Renal cortical epithelial cell (primary cell): ENCODE measurements at regions not wholly inside any gene's neighbourhood (a gene's known extent, or its start where the extent isn't known, plus 50 kb on each side); places are given as distances from the start of the nearest gene placed in this dataset.
"Not testable (repeated sequence)": the region's sequence is repeated elsewhere in the genome, so short reads cannot be mapped to it uniquely, and the experiment has no call there.

Experiments
- DNase-seq: peaks from one replicate; pipeline ENCODE4 v3.0.0-alpha.2; 2011; ENCODE audit warnings: low read depth

DNA sequence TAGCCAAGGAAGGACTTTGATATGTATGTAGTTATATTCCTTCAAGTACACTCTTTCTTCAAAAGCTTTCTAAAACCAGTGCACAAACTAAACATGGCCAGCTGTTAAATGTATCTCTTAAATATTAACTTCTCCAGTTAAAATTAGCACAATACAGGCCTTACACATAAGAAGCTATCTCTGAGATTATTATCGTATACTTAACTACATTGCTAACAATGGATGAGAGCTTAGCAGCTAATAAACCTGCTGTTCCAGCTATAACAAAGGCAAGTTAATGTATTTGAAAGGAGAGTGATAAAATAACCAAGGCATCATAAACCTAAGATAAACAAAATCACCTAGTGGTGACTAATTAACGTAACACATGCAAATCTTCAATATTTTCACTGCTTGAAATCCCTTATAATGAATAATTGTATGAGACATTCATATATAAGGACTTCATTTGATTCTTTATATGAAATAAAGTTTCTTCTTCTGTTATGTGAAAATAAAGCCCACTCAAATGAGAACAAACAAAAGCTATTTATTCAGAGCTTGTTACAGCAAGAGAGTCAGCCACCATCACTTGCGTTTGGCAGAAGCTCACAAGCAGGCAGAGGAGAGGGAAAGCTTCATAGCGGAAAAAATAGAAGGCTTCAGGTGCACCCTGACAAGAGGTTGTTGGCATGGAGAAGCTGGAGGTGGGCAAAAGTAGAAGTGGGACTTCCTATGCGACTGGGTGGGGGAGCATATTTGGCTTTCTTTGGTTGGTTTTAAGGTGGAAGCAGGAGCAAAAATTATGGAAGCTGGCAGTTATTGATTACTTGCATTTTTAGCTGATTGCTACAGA lies 274.1 kb upstream of the CHRM3 start:
- DNase-seq = peak; percentile 12

DNA sequence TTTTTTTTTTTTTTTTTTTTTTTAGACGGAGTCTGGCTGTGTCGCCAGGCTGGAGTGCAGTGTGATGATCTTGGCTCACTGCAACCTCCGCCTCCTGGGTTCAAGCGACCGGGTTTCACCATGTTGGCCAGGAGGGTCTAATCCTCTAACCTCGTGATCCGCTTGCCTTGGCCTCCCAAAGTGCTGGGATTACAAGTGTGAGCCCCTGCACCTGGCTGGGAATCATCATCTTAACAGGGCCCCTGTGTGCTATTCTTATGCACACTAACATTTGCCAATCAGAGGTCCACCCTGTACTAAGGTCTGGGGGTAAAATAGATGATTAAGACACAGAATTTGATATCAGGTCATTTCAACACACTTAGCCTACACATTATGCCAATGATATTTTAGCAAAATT lies 278.7 kb upstream of the CHRM3 start:
- DNase-seq = no peak

DNA sequence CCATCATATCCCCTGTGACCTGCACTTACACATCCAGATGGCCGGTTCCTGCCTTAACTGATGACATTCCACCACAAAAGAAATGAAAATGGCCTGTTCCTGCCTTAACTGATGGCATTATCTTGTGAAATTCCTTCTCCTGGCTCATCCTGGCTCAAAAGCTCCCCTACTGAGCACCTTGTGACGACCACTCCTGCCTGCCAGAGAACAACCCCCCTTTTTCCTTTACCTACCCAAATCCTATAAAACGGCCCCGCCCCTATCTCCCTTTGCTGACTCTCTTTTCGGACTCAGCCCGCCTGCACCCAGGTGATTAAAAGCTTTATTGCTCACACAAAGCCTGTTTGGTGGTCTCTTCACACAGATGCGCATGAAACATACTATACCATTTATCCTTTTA lies 279.7 kb upstream of the CHRM3 start:
- DNase-seq = not testable (repeated sequence)

DNA sequence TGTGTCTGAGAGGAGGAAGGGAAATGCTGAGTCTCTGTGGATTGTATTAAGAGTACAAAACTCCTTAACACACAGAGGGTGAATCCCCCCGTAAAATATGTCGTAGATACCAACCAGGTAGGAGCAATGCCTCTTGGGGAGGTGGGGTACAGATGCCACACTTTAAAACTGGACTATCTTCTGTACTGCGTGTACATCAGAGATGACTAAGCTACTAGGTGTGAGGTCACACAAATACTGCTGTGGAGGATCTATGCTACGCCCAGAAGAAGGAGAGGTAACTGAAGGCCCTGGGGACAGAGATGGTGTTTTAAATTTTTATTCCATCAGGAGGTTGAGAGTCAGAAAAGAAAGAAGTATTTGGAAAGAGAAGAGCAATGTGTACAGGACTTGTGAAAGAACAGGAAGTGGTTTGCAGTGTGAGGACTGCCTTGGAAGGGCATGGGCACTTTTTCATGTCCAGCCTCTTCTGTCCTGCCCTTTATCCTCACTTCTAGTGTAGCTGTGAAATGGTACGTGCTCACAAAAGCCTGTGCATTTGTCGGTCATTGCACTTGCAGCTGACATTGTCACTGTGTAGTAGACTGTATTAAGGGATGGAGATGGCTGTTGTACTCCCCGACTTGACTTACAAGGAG lies 287.8 kb upstream of the CHRM3 start:
- no peak for DNase-seq

DNA sequence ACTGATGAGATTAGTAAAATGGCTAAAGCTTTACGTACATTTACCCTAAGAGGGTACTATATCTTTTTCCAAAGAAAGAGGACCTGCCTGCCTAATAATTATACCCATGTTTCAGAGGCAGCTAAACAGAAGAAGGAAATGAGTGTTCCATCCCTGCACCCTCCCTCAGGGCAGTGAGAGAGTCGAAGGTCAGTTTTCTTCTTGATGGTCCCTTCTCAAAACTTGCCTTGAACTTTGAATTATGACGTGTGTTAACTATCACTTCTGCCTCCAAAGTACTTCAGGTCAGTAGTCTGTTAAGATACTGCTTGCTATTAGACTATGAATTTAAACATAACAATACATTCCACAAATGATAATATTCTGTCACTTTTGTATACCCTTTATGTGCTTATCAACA lies 294.8 kb upstream of the CHRM3 start:
- DNase-seq = no peak

DNA sequence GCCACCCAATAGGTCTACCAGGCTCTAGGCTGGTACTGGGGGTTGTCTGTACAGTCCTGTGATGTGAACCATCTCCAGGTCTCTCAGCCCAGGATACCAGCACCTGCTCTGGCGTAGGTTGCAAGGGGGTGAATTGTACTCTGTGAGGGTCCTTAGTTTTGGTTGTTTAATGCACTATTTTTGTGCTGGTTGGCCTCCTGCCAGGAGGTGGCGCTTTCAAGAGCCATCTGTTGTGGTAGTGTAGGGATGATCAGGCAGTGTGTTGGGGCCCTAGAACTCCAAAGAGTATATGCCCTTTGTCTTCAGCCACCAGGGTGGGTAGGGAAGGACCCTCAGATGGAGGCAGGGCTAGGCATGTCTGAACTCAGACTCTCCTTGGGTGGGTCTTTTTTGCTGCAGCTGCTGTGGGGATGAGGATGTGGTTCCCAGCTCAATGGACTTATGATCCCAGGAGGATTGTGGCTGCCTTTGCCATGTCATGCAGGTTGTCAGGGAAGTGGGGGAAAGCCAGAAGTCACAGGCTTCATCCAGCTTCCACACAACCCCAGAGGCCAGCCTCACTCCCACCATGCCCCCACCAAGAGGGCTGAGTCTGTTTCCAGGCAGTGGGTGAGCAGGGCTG lies 301.8 kb upstream of the CHRM3 start:
- DNase-seq = no peak

DNA sequence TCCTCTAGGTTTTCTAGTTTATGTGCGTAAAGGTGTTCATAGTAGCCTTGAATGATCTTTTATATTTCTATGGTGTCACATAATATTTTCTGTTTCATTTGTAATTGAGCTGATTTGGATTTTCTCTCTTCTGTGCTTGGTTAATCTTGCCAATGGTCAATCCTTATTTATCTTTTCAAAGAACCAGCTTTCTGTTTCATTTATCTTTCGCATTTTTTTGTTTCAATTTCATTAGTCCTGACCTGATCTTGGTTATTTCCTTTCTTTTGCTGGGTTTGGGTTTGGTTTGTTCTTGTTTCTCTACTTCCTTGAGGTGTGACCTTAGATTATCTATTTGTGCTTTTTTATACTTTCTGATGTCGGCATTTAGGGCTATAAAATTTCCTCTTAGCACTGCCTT lies 304.4 kb upstream of the CHRM3 start:
- not testable (repeated sequence) for DNase-seq

DNA sequence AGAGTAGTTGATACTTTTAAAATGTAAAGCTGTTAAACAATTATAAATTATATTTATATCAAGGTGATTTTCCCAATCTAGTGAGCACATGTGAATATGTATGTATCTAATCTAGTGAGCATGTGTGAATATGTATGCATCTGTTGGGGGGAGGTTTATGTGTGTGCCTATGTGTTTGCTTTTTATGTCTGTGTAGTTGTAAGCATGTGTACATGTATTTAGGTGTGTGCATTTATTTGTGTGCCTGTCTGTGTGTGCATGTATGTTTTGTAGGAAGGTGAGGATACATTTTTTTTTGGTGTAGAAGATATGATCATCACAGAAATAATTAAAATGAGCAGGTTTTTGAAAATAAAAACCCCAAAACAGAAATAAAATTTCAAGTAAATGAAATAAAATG lies 318.9 kb upstream of the CHRM3 start:
- DNase-seq = no peak

DNA sequence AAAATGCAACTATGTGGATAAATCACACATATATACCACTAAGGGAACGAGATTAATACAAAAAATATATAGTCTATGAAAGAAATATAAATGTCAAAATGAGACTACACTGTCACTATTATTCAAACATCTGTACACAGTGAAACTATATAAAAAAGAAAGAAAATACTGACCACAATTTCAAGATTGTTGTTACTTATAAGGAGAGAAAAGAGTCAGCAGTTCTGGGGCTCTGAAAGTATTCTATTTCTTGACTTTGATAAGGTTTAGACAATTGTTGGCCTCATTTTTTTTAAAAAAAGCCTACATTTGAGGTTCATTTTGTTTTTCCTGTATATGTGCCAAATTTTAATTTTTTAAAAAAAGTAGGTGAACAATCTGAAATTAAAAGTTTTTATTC lies 319.3 kb upstream of the CHRM3 start:
- no peak for DNase-seq

DNA sequence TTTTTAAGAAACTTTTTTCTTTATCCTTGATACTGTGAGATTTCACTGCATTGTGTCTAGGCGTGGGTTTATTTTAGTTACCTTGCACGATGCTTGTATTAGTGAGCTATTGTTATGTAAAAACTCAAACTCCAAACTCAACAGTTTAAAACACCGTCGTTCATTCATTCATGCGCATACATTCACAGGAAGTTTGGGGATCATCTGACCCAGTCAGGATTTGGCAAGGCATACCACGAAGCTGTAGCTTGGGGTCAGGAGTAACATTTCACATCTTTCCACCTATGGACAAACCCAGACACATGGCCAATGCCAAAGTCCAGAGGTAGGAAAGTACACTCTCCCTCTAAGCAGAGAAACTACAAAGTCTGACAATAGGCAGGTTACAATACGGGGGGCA lies 324.6 kb upstream of the CHRM3 start:
- DNase-seq = no peak

DNA sequence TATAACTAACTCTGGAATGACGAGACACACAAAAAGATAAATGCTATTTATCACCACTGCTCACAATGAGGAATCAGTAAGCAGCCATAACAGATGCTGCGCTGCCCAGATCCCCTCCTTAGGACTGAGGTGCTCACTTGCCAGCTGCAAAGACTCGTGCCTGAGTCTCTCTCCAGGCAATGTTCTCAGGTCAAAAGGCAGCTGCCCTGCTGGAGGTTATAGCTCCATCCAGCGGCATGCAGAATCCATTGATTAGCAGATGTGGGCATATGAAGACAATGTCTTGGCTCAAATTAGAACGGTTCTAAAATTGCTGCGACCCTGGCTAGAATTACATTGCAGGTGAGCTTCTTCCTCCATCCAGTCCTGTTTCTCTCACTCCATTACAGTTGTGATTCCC lies 328.2 kb upstream of the CHRM3 start:
- DNase-seq = no peak

DNA sequence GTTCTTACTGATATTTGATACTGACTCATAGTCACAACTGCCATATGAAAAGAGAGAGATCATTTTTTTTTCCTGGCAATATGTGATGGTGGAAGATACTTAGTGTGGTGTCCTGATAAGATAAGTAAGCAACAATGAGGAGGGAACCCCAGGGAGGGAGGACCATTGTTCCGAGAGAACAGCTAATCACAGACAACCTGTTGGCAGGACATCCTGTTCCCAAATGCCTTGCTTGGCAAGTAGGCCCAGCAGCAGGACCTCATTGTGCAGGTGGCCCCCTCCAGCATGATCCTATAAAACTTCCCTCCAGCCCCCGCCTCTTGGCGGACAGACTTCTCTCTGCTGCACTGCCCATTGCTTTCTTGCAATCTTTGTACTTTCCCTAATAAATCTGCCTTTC lies 329.4 kb upstream of the CHRM3 start:
- no peak for DNase-seq

DNA sequence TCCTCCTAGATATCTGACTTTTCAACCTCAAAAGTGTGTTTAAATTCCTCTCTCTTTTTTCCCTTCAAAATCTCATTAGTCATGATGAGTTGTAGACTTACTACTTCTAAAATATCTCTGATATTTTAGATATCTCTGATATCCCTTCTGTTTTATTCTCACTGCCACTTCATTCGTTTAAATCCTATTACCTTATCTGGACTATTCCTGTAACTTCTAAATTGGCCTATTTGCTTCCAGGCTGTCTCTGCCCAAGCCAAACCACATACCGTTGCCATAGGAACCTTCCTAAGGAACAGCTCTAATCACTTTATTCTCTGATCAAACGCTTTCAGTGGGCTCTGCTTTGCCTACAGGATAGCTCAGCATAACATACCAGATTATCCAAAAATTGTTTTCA lies 333.1 kb upstream of the CHRM3 start:
- DNase-seq = no peak

DNA sequence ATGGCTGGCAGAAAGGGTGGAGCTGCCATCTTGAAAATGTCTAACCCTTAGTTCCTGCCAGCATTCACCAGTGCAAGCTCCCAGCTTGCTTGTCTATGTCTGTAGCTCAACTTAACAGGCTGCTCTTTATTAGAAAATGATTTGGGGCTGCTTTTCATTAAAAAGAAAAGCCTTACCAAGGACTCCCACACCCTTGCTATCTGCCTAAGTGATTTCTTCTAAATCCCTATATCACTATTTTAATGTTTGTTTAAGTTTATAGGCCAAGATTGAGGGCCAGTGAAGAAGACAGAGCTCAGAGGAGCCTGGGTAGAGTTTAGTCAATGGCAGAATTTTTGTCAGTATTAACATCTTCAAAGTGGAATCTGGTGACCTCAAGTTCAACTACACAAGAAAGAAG lies 336.8 kb upstream of the CHRM3 start:
- no peak for DNase-seq

DNA sequence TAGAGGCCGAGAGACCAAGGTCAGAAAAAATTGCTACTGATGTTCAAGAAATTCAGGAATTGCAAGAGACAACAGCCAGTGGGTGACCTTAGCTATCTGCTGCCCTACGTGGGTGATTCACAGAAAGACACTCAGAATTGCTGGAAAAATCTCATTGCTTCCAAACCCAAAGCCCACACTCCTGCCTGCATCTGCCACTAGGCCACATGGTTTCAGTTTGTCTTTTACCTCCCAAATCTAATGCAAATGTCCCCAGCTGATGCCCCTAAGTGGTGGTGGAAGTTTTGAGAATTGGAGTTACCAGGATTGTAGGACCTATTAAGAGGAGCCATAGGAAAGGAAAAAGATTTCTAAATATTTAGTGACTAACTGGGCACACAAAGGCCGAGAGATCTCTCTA lies 341.5 kb upstream of the CHRM3 start:
- no peak for DNase-seq

DNA sequence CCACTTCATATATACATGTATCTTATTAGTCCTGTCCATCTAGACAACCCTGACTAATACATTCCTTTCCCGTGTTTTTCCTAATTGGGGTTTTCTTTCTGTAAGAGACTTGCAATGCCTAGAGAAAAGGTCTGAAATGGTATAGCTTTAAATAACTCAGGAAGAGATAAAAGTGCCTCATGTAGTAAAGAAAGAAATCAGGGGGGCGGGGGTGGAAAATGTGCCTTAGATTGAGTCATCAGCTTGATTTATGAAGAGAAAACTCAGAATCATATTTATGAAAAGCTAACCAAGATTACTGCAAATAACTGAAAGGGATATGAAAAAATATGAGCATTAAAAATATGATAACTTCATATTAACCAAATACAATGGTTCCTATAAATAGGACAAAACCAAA lies 345.8 kb upstream of the CHRM3 start:
- DNase-seq = no peak

DNA sequence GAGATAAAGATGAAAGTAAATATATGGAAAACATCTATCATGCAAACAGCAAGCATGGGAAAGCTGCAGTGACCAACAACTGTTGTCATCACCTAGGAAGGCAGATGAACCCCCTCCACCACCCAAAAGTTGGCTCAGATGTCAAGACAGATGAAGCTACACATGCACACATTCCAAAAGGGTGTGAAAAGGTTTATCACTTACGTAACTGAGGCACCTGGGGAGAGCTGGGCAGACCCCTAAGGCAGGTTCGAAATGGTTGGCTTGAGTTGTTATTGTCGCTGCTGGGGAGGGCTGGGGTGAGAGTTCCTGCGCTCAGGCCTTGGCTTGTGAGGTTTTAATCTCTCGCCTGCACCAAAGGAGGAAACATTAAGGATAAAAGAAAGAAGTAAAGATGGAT lies 355.1 kb upstream of the CHRM3 start:
- no peak for DNase-seq

DNA sequence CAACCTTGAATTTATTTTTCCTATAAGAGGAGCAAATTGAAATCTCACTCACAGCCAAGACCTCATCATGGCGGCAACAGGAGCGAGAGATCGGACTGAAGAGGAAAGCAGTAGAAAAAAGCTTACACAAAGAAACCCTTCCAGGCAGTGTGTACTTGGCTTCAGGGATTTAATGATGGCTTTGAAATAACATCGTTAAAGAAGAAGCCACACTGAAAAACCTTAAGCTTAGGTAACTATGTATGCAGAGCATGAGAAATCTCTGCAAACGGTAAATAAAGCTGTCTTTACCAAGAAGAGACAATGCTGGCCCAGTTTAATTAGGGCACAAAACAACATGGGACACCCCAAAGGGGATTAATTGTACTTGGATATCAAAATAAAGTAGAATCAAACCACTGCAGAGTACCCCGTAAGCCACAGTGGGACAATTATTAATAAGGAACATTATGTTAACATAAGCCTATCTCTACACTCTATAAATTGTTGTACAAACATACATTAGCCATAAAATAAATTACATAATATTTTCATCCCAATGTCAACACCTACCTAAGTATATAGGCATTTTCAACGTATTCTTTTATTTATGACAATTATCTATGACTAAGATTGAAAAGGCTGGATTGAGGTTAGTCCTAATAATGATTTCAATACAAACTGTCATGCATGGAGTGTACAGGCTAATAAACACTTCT lies 360.2 kb upstream of the CHRM3 start:
- no peak for DNase-seq

DNA sequence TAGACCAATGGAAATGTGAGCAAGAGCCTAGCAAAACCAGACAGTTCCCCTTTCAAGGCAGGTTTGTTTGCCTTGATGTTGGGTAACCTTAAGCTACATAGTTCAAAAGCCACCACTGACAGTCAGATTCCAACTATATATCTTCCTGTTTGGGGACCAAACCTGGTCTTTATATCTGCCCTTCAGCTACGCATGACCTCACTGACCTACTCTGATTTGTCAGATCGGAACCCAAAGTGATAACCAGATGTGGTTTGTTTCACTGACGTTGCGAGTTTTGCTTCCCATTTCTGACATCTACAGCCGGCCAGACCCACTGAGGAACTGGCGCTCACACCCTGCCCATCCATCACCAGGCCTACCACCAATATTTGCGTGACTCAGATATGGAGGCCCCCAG lies 361.1 kb upstream of the CHRM3 start:
- no peak for DNase-seq

DNA sequence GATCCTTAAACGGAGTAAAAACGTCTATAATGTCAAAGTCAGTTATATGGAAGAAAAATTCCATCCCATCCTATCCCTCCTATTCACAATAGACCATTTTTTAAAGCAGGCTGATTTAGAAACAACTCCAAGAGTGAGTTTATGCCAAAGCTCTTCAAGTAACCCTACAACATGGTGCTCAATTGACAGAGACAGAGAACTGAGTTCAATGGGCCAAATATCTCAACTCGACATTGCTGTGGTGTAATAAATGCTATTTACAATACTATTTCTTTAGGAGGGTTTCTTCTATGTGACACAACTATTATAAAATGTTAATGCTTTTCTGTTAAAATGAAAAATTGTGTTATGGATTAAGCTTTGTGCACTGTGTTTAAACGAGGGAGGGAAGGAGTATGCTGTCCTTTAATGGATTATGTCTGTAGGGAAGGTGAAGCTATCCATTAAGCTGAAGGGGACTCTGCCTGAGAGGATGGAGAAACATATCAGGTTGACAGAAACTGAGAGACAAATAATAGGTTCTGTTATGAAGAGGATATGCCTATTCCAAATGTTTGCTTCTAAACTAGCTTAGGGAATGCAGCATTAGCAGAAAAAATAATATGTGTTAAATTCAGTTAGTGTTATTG lies 362.5 kb upstream of the CHRM3 start:
- DNase-seq = no peak

DNA sequence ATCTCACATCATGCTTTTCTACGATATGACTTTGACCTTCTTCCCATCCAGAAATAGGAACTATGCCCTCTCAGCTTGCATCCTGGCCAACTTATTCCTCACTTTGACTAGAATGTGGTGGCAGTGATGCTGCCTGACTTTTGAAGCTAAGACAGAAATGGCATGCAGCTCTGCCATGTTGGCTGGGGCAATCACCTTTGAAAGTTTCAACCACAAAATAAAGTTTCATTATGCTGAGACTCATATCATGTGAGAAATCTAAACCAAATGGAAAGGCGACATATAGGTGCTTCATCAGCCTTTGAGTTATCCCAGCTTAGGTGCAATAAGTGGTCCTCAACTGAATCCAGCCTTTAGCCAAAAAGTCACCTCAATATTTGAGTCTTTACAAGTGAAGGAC lies 370.0 kb upstream of the CHRM3 start:
- no peak for DNase-seq

DNA sequence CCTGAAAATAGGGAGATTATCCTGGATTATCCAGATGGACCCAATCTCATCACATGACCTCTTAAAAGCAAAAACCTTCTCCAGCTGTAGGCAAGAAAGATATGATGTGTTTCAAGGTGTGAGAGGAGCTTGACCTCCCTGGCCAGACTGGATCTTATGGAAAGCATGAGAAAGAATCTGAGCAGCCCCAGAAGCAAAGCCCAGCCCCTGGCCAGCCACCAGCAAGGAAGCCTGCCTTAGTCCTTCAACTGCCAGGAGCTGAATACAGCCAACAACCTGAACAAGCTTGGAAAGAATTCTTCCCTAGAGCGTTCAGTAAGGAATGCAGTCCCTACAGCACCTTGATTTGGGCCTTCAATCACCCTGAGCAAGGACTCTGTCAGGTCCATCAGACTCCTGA lies 375.0 kb upstream of the CHRM3 start:
- no peak for DNase-seq
